GM23338 (cell line): ENCODE measurements at regions not wholly inside any gene's neighbourhood (a gene's known extent, or its start where the extent isn't known, plus 50 kb on each side); places are given as distances from the start of the nearest gene placed in this dataset.

Experiments
- CREB1 ChIP-seq: fragments of 250-450 bp; sonication (Bioruptor Pico); IDR thresholded peaks from 2 replicates; pipeline ENCODE4 v1.5.0; 2020; ENCODE audit warnings: low read depth, mild to moderate bottlenecking, moderate library complexity
- CTCF ChIP-seq, 2 experiments: fragments of 200-600 bp in 1 of 2; sonication (generic) in 1 of 2; conservative IDR thresholded peaks; 2 replicates each; pipeline versions ENCODE4 v1.5.1 to v1.6.1; 2016 to 2017; ENCODE audit warnings: antibody characterized with exemption in 2 of 2, low read depth in 2 of 2, mild to moderate bottlenecking in 2 of 2, moderate library complexity in 1 of 2
- EZH2 ChIP-seq: fragments of 200-600 bp; sonication (generic); IDR thresholded peaks from one replicate; pipeline ENCODE4 v1.8.0; 2017; ENCODE audit warnings: antibody characterized with exemption, mild to moderate bottlenecking, low read depth; ENCODE audit not compliant: unreplicated experiment
- EZH2phosphoT487 ChIP-seq: fragments of 200-600 bp; sonication (generic); IDR thresholded peaks from one replicate; pipeline ENCODE4 v1.8.1; 2018; ENCODE audit warnings: antibody characterized with exemption; ENCODE audit not compliant: unreplicated experiment
- JUNB ChIP-seq: IDR thresholded peaks from one replicate; pipeline ENCODE4 v1.6.1; 2016; ENCODE audit warnings: antibody characterized with exemption; ENCODE audit not compliant: unreplicated experiment
- NANOG ChIP-seq: IDR thresholded peaks from 2 replicates; pipeline ENCODE4 v1.6.1; 2016; ENCODE audit warnings: antibody characterized with exemption, borderline replicate concordance
- POLR2AphosphoS5 ChIP-seq: IDR thresholded peaks from 2 replicates; pipeline ENCODE4 v1.6.1; 2016; ENCODE audit warnings: antibody characterized with exemption, low read depth
- STAT1 ChIP-seq: IDR thresholded peaks from one replicate; pipeline ENCODE4 v1.6.1; 2016; ENCODE audit warnings: antibody characterized with exemption; ENCODE audit not compliant: unreplicated experiment
- ZNF114 ChIP-seq: fragments of 250-450 bp; sonication (Bioruptor Pico); IDR thresholded peaks from 2 replicates; pipeline ENCODE4 v1.5.0; 2020; ENCODE audit warnings: mild to moderate bottlenecking, moderate library complexity
- ZNF331 ChIP-seq: fragments of 250-450 bp; sonication (Bioruptor Pico); IDR thresholded peaks from 2 replicates; pipeline ENCODE4 v1.5.0; 2020; ENCODE audit warnings: low read depth, mild to moderate bottlenecking, moderate library complexity
- TF ChIP-seq, protein P1 (sequence below): IDR thresholded peaks from one replicate; pipeline ENCODE4 v1.6.1; 2018; ENCODE audit warnings: antibody characterized with exemption; ENCODE audit not compliant: unreplicated experiment
- TF ChIP-seq, protein P2 (sequence below): IDR thresholded peaks from 2 replicates; pipeline ENCODE4 v1.6.1; 2016; ENCODE audit warnings: antibody characterized with exemption
- TF ChIP-seq, protein P3 (sequence below): fragments of 250-450 bp; sonication (Bioruptor Pico); IDR thresholded peaks from 2 replicates; pipeline ENCODE4 v1.5.0; 2020; ENCODE audit warnings: mild to moderate bottlenecking, moderate library complexity

DNA sequence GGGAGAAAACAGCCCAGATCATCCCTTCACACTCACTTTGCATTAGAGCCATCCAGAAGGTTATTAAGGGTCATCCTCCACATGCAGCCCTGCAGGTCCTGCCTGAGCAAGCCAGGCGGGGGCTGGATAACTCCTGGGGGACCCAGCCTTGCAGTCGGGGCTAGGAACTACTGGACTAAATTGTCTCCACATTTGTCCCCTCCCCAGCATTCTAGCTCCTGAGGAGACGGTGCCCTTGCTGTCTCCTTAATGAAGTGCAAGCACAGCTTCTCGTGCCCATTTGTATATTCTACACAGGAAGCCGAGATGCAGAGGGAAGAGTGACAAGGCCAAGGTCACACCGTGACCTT lies 185.2 kb downstream of the C16orf95 start:
- TF ChIP-seq EZH2 (no peak), CTCF (conservative IDR thresholded peaks at IDR 0.05; ENCODE audit: low read depth in 2 of 2) (no peak), CREB1 (CRISPR knock-in tag) (no peak), EZH2phosphoT487 (no peak), NANOG (no peak), POLR2AphosphoS5 (no peak), JUNB (no peak), STAT1 (no peak), ZNF331 (CRISPR knock-in tag) (no peak), ZNF114 (no peak)
- TF ChIP-seq, protein P1, sequence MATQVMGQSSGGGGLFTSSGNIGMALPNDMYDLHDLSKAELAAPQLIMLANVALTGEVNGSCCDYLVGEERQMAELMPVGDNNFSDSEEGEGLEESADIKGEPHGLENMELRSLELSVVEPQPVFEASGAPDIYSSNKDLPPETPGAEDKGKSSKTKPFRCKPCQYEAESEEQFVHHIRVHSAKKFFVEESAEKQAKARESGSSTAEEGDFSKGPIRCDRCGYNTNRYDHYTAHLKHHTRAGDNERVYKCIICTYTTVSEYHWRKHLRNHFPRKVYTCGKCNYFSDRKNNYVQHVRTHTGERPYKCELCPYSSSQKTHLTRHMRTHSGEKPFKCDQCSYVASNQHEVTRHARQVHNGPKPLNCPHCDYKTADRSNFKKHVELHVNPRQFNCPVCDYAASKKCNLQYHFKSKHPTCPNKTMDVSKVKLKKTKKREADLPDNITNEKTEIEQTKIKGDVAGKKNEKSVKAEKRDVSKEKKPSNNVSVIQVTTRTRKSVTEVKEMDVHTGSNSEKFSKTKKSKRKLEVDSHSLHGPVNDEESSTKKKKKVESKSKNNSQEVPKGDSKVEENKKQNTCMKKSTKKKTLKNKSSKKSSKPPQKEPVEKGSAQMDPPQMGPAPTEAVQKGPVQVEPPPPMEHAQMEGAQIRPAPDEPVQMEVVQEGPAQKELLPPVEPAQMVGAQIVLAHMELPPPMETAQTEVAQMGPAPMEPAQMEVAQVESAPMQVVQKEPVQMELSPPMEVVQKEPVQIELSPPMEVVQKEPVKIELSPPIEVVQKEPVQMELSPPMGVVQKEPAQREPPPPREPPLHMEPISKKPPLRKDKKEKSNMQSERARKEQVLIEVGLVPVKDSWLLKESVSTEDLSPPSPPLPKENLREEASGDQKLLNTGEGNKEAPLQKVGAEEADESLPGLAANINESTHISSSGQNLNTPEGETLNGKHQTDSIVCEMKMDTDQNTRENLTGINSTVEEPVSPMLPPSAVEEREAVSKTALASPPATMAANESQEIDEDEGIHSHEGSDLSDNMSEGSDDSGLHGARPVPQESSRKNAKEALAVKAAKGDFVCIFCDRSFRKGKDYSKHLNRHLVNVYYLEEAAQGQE: no peak
- TF ChIP-seq, protein P2, sequence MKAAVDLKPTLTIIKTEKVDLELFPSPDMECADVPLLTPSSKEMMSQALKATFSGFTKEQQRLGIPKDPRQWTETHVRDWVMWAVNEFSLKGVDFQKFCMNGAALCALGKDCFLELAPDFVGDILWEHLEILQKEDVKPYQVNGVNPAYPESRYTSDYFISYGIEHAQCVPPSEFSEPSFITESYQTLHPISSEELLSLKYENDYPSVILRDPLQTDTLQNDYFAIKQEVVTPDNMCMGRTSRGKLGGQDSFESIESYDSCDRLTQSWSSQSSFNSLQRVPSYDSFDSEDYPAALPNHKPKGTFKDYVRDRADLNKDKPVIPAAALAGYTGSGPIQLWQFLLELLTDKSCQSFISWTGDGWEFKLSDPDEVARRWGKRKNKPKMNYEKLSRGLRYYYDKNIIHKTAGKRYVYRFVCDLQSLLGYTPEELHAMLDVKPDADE: no peak
- TF ChIP-seq, protein P3, sequence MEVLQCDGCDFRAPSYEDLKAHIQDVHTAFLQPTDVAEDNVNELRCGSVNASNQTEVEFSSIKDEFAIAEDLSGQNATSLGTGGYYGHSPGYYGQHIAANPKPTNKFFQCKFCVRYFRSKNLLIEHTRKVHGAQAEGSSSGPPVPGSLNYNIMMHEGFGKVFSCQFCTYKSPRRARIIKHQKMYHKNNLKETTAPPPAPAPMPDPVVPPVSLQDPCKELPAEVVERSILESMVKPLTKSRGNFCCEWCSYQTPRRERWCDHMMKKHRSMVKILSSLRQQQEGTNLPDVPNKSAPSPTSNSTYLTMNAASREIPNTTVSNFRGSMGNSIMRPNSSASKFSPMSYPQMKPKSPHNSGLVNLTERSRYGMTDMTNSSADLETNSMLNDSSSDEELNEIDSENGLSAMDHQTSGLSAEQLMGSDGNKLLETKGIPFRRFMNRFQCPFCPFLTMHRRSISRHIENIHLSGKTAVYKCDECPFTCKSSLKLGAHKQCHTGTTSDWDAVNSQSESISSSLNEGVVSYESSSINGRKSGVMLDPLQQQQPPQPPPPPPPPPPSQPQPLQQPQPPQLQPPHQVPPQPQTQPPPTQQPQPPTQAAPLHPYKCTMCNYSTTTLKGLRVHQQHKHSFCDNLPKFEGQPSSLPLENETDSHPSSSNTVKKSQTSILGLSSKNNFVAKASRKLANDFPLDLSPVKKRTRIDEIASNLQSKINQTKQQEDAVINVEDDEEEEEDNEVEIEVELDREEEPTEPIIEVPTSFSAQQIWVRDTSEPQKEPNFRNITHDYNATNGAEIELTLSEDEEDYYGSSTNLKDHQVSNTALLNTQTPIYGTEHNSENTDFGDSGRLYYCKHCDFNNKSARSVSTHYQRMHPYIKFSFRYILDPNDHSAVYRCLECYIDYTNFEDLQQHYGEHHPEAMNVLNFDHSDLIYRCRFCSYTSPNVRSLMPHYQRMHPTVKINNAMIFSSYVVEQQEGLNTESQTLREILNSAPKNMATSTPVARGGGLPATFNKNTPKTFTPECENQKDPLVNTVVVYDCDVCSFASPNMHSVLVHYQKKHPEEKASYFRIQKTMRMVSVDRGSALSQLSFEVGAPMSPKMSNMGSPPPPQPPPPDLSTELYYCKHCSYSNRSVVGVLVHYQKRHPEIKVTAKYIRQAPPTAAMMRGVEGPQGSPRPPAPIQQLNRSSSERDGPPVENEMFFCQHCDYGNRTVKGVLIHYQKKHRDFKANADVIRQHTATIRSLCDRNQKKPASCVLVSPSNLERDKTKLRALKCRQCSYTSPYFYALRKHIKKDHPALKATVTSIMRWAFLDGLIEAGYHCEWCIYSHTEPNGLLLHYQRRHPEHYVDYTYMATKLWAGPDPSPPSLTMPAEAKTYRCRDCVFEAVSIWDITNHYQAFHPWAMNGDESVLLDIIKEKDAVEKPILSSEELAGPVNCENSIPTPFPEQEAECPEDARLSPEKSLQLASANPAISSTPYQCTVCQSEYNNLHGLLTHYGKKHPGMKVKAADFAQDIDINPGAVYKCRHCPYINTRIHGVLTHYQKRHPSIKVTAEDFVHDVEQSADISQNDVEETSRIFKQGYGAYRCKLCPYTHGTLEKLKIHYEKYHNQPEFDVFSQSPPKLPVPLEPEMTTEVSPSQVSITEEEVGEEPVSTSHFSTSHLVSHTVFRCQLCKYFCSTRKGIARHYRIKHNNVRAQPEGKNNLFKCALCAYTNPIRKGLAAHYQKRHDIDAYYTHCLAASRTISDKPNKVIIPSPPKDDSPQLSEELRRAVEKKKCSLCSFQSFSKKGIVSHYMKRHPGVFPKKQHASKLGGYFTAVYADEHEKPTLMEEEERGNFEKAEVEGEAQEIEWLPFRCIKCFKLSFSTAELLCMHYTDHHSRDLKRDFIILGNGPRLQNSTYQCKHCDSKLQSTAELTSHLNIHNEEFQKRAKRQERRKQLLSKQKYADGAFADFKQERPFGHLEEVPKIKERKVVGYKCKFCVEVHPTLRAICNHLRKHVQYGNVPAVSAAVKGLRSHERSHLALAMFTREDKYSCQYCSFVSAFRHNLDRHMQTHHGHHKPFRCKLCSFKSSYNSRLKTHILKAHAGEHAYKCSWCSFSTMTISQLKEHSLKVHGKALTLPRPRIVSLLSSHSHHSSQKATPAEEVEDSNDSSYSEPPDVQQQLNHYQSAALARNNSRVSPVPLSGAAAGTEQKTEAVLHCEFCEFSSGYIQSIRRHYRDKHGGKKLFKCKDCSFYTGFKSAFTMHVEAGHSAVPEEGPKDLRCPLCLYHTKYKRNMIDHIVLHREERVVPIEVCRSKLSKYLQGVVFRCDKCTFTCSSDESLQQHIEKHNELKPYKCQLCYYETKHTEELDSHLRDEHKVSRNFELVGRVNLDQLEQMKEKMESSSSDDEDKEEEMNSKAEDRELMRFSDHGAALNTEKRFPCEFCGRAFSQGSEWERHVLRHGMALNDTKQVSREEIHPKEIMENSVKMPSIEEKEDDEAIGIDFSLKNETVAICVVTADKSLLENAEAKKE (CRISPR knock-in tag): no peak
